ENCODE measurements at regions not wholly inside any gene's neighbourhood (a gene's known extent, or its start where the extent isn't known, plus 50 kb on each side); places are given as distances from the start of the nearest gene placed in this dataset.

DNA sequence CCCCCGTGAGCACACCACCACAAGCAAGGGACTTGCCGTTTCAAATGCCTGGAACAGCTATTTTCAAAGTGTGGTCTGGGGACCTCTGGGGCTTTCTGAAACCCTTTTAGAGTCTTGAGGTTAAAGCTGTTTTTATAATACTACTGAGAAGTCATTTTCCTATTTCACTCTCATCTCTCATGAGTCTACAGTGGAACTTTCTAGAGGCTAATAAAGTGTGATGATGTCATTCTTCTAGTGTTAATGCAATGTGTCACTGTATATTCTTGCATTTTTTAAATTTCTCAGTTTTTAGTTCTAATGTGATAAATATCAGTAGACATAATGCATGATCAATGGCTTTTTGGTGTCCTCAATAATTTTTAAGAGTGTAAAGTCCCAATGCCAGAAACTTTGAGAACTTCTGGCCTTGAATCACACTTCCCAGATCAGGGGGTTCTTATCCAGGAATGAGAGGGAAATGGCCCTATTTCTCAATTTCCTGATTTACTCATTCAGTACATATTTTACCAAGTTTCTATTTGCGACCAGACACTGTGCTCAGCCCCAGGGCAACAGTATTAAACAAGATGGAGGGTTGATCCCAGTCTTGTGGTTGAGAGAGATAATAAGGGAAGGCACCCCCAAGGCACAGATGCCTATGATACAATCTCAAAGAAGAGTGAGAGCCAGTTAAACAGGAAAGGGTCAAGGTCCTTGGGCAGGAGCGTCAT is 444.0 kb downstream of the HS3ST3B1 start:
- TF ChIP-seq, protein P1, sequence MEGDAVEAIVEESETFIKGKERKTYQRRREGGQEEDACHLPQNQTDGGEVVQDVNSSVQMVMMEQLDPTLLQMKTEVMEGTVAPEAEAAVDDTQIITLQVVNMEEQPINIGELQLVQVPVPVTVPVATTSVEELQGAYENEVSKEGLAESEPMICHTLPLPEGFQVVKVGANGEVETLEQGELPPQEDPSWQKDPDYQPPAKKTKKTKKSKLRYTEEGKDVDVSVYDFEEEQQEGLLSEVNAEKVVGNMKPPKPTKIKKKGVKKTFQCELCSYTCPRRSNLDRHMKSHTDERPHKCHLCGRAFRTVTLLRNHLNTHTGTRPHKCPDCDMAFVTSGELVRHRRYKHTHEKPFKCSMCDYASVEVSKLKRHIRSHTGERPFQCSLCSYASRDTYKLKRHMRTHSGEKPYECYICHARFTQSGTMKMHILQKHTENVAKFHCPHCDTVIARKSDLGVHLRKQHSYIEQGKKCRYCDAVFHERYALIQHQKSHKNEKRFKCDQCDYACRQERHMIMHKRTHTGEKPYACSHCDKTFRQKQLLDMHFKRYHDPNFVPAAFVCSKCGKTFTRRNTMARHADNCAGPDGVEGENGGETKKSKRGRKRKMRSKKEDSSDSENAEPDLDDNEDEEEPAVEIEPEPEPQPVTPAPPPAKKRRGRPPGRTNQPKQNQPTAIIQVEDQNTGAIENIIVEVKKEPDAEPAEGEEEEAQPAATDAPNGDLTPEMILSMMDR (IDR thresholded peaks at IDR 0.05; ENCODE audit: low read depth, low read length, missing control alignments) = no peak
- no peak for DNase-seq (ENCODE audit: low read depth)
- H3K4me3 ChIP-seq (ENCODE audit: low read depth, low read length) = no peak overlapping the region

DNA sequence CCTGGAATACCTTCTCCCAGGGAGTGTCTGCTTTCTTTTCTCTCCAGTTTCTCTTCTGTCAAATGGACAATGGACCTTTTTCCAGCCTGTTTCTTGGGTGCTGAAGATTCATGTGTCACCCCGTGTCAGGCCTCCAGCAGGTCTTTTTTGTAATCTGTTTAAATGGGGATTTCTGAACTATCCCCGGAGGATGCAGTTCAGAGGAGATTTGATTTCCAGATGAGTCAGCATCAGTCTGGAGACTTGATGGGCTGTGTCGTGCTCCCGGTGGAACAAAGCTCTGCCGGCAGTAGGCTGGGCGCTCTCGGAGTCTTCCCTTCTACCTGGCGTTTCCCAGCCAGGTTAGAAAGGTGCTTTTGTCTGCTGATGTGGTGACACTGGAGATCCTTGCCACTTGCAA is 440.6 kb downstream of the HS3ST3B1 start:
- TF ChIP-seq, protein P1 (IDR thresholded peaks at IDR 0.05; ENCODE audit: low read depth, low read length, missing control alignments) = no peak
- no peak for DNase-seq (ENCODE audit: low read depth)
- no peak overlapping the region for H3K4me3 ChIP-seq (ENCODE audit: low read depth, low read length)

DNA sequence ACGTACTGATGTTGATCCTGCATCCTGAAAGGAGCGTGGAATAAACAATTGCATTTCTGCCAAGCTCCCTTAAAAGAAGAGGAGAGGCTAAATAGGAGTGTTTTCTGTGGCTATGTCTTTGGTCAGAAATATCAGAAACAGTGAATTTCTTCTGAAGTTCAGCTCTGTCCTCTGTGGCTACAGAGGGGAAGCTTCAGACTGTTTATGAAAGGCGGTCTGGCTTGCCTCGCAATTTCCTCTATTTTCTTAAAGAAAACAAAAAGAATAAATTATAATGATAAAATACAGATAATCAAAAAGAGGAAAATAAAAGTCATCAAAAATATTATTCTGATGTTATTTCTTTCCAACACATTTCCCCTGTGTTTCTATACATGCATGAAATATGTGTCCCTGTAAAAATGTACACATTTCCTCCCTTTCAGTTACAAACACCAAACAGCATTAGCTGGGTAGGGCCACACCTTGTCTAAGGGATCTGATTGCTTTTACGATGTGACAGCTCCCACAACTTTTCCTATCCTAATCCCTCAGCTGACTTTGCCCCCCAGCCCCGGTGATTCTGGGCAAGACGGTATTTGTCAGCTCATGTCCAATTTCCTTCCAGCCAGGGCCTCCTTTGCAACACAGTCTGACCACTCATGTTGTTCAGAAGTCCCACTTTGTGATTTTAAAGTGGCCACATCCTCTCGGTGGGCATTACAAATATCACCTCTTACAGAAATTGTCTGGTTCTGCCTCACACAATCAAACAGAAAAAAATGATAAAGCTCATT is 439.0 kb downstream of the HS3ST3B1 start:
- H3K4me3 ChIP-seq (ENCODE audit: low read depth, low read length) = no peak overlapping the region
- DNase-seq (ENCODE audit: low read depth) = no peak
- TF ChIP-seq, protein P1 (IDR thresholded peaks at IDR 0.05; ENCODE audit: low read depth, low read length, missing control alignments) = no peak

DNA sequence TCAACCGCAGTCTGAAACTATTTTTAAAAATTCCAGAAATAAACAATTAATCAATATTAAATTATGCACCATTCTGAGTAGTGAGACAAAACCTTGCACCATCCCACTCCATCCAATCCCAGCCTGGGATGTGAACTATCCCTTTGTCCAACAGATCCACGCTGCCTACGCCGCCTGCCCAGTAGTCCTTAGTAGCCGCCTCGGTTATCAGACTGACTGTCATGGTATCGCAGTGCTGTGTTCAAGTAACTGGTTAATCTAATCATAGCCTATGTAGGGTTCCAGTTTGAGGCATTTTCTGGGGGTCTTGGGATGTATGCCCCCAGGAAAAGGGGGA is 437.7 kb downstream of the HS3ST3B1 start:
- TF ChIP-seq, protein P1 (IDR thresholded peaks at IDR 0.05; ENCODE audit: low read depth, low read length, missing control alignments) = no peak
- H3K4me3 ChIP-seq (ENCODE audit: low read depth, low read length) = no peak overlapping the region
- no peak for DNase-seq (ENCODE audit: low read depth)

DNA sequence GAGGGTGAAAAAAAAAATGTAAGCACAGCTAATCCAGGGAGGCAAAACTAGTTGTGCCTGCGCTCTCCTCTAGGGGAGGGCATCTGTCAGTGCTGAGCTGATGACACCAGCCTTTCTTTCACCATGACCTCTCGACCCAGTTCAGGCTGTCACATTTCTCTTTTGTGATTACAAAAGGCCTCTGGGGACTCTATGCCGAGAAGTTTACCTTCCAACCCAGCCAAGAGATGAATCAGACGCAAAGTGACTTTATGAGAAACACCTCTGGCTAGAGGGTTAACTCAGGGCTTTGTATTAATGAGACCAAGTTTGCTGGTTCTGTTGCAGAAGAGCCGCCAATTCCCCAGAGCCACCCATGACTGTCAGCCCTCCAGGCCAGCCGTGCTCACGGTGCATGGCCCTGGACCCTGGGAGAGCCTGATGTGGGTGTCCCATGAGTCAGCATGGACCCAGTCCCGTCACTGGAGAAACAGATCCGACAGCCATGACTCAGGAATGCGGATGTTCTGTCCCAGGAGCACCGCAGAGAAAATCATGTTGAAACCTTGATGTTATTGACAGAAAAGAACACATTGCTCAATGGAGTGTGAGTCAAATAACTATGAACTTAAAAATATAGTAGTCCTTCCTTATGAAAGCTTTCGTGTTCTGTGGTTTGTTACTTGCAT is 437.2 kb downstream of the HS3ST3B1 start:
- no peak for DNase-seq (ENCODE audit: low read depth)
- TF ChIP-seq, protein P1 (IDR thresholded peaks at IDR 0.05; ENCODE audit: low read depth, low read length, missing control alignments) = peak; percentile 44
- H3K4me3 ChIP-seq (ENCODE audit: low read depth, low read length) = no peak overlapping the region

DNA sequence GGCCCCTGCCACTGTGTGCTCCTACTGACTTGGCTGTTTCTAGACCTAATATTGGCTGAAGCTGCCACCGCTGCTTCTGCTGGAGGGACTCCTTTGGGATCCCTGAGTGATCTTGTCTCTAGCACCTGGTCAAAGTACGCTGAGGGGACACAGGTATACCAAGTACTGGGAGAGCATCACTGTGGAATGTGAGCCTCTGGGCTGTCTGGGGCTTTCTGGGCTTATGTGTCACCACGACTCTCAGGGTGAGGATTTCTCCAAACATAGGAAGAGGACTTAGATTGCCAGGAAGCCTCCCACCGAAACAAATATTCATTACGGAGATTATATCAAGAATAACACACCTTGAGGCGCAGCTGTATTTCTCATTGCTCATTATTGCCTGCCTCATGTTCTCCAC is 435.8 kb downstream of the HS3ST3B1 start:
- TF ChIP-seq, protein P1 (IDR thresholded peaks at IDR 0.05; ENCODE audit: low read depth, low read length, missing control alignments) = no peak
- DNase-seq (ENCODE audit: low read depth) = no peak
- H3K4me3 ChIP-seq (ENCODE audit: low read depth, low read length) = no peak overlapping the region

Data from GM12864 (cell line).